Liver (tissue), 8 donors: ENCODE measurements at regions not wholly inside any gene's neighbourhood (a gene's known extent, or its start where the extent isn't known, plus 50 kb on each side); places are given as distances from the start of the nearest gene placed in this dataset.

ENCODE experiments used
- DNase-seq: peaks from one replicate; pipeline ENCODE4 v3.0.0-alpha.2; 2017; ENCODE audit warnings: low spot score
- H3K27ac ChIP-seq, 2 donors: one replicate each; pipeline ENCODE4 v1.7.0; 2013; ENCODE audit warnings: inconsistent platforms in 2 of 2, low read length in 2 of 2, control low read depth in 1 of 2, low read depth in 1 of 2, mild to moderate bottlenecking in 1 of 2
- H3K27me3 ChIP-seq, 4 donors: one replicate each; pipeline versions ENCODE4 v1.6.1 to v1.7.0; 2013; ENCODE audit warnings: low read length in 3 of 4, inconsistent platforms in 1 of 4, mild to moderate bottlenecking in 1 of 4, moderate library complexity in 1 of 4; ENCODE audit not compliant: control insufficient read depth in 4 of 4, insufficient read depth in 4 of 4
- H3K36me3 ChIP-seq, 4 donors: one replicate each; pipeline versions ENCODE4 v1.6.1 to v1.7.0; 2013; ENCODE audit warnings: low read length in 3 of 4, mild to moderate bottlenecking in 3 of 4, low read depth in 1 of 4, moderate library complexity in 1 of 4; ENCODE audit not compliant: control insufficient read depth in 4 of 4, insufficient read depth in 3 of 4
- H3K4me1 ChIP-seq, 4 donors: one replicate each; pipeline versions ENCODE4 v1.6.1 to v1.7.0; 2013; ENCODE audit warnings: low read length in 3 of 4, mild to moderate bottlenecking in 3 of 4, moderate library complexity in 1 of 4; ENCODE audit not compliant: control insufficient read depth in 4 of 4, insufficient read depth in 4 of 4
- H3K4me3 ChIP-seq, 3 donors: one replicate each; pipeline versions ENCODE4 v1.6.1 to v1.7.0; 2013; ENCODE audit warnings: low read length in 3 of 3, control low read depth in 1 of 3, low read depth in 1 of 3, mild to moderate bottlenecking in 1 of 3
- H3K9ac ChIP-seq, 2 donors: one replicate each; pipeline ENCODE4 v1.7.0; 2013; ENCODE audit warnings: low read length in 2 of 2, mild to moderate bottlenecking in 2 of 2, moderate library complexity in 2 of 2, control low read depth in 1 of 2, low read depth in 1 of 2
- H3K9me3 ChIP-seq, 4 donors: one replicate each; pipeline versions ENCODE4 v1.6.1 to v1.7.0; 2013; ENCODE audit warnings: low read length in 3 of 4; ENCODE audit not compliant: control insufficient read depth in 4 of 4
- CTCF ChIP-seq: fragments of 150-350 bp; IDR thresholded peaks from 2 replicates; pipeline ENCODE4 v1.5.1; 2017; ENCODE audit warnings: improper control_type of control experiment, low read depth, low read length; ENCODE audit not compliant: missing input control
- EGR1 ChIP-seq, 2 donors: IDR thresholded peaks; 2 replicates each; pipeline ENCODE4 v1.6.1; 2016 to 2018; ENCODE audit warnings: antibody characterized with exemption in 2 of 2, low read depth in 2 of 2
- FOXA1 ChIP-seq: IDR thresholded peaks from 2 replicates; pipeline ENCODE4 v1.6.1; 2016; ENCODE audit warnings: antibody characterized with exemption
- FOXA2 ChIP-seq: IDR thresholded peaks from 2 replicates; pipeline ENCODE4 v1.6.1; 2016; ENCODE audit warnings: antibody characterized with exemption
- GABPA ChIP-seq, 2 donors: IDR thresholded peaks in 1 of 2; conservative IDR thresholded peaks in 1 of 2; 2 replicates each; pipeline ENCODE4 v1.6.1; 2016; ENCODE audit warnings: antibody characterized with exemption in 2 of 2, mild to moderate bottlenecking in 1 of 2, moderate library complexity in 1 of 2
- HNF4A ChIP-seq, 2 donors: conservative IDR thresholded peaks; 2 replicates each; pipeline ENCODE4 v1.6.1; 2016; ENCODE audit warnings: antibody characterized with exemption in 2 of 2, mild to moderate bottlenecking in 2 of 2
- HNF4G ChIP-seq: IDR thresholded peaks from 2 replicates; pipeline ENCODE4 v1.6.1; 2016; ENCODE audit warnings: antibody characterized with exemption
- JUND ChIP-seq, 2 donors: IDR thresholded peaks; 2 replicates each; pipeline ENCODE4 v1.6.1; 2016; ENCODE audit warnings: antibody characterized with exemption in 2 of 2
- MAX ChIP-seq: IDR thresholded peaks from 2 replicates; pipeline ENCODE4 v1.6.1; 2016; ENCODE audit warnings: antibody characterized with exemption
- NR2F2 ChIP-seq: IDR thresholded peaks from 2 replicates; pipeline ENCODE4 v1.6.1; 2016; ENCODE audit warnings: antibody characterized with exemption
- RAD21 ChIP-seq, 2 donors: IDR thresholded peaks; 2 replicates each; pipeline ENCODE4 v1.6.1; 2016; ENCODE audit warnings: antibody characterized with exemption in 2 of 2, mild to moderate bottlenecking in 2 of 2
- REST ChIP-seq: IDR thresholded peaks from 2 replicates; pipeline ENCODE4 v1.6.1; 2016; ENCODE audit warnings: antibody characterized with exemption, mild to moderate bottlenecking
- RXRA ChIP-seq, 2 donors: IDR thresholded peaks; 2 replicates each; pipeline ENCODE4 v1.6.1; 2017 to 2018; ENCODE audit warnings: antibody characterized with exemption in 2 of 2, mild to moderate bottlenecking in 1 of 2
- SP1 ChIP-seq: IDR thresholded peaks from 2 replicates; pipeline ENCODE4 v1.6.1; 2018; ENCODE audit warnings: antibody characterized with exemption, mild to moderate bottlenecking
- TAF1 ChIP-seq: conservative IDR thresholded peaks from 2 replicates; pipeline ENCODE4 v1.6.1; 2016; ENCODE audit warnings: antibody characterized with exemption, mild to moderate bottlenecking
- YY1 ChIP-seq: IDR thresholded peaks from 2 replicates; pipeline ENCODE4 v1.6.1; 2016; ENCODE audit warnings: antibody characterized with exemption, mild to moderate bottlenecking
- WGBS: extraction: QIAGEN DNeasy Blood & Tissue Kit; methylation state at CpG from one replicate; pipeline ENCODE4 v1.1.7; 2013; 5-methylcytosine and 5-hydroxymethylcytosine counted together
- TF ChIP-seq, protein P1 (sequence below): IDR thresholded peaks from 2 replicates; pipeline ENCODE4 v1.6.1; 2016; ENCODE audit warnings: antibody characterized with exemption
- TF ChIP-seq, protein P2 (sequence below): IDR thresholded peaks from 2 replicates; pipeline ENCODE4 v1.6.1; 2016; ENCODE audit warnings: antibody characterized with exemption
- donor health status: healthy.
- donor health status: healthy.
- donor health status: healthy.
- donor health status: healthy.
- donor health status: healthy.

DNA sequence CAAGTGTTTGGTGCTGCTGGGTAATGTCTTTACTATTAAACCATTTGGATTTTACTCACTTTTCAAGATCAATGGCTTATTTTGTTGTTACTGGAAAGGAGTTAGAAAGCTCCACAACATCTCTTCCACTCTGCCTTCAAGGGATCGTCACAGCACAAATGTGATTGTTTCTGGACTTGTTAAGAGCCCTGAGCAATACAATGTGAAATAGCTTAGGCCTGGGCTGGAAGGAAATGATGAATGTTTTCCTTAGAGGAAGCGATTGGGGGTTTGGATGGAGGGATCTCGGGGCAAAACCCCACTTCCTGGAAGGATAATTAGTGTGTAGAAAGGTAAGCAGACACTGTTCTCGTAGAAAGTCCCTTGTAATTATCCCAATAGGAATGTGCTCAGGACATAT, 59.3 kb upstream of the MYO10 start:
- no peak overlapping the region for H3K27ac ChIP-seq
- no peak overlapping the region for H3K9ac ChIP-seq
- no peak for DNase-seq
- no peak overlapping the region for H3K4me3 ChIP-seq
- no peak for TF ChIP-seq FOXA2
- no peak for TF ChIP-seq SP1
- TF ChIP-seq REST: no peak
- no peak for TF ChIP-seq HNF4G
- TF ChIP-seq, protein P1, sequence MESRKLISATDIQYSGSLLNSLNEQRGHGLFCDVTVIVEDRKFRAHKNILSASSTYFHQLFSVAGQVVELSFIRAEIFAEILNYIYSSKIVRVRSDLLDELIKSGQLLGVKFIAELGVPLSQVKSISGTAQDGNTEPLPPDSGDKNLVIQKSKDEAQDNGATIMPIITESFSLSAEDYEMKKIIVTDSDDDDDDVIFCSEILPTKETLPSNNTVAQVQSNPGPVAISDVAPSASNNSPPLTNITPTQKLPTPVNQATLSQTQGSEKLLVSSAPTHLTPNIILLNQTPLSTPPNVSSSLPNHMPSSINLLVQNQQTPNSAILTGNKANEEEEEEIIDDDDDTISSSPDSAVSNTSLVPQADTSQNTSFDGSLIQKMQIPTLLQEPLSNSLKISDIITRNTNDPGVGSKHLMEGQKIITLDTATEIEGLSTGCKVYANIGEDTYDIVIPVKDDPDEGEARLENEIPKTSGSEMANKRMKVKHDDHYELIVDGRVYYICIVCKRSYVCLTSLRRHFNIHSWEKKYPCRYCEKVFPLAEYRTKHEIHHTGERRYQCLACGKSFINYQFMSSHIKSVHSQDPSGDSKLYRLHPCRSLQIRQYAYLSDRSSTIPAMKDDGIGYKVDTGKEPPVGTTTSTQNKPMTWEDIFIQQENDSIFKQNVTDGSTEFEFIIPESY: no peak
- no peak for TF ChIP-seq CTCF
- no peak for TF ChIP-seq FOXA1
- TF ChIP-seq RAD21 (IDR thresholded peaks at IDR 0.05): no peak
- TF ChIP-seq, protein P2, sequence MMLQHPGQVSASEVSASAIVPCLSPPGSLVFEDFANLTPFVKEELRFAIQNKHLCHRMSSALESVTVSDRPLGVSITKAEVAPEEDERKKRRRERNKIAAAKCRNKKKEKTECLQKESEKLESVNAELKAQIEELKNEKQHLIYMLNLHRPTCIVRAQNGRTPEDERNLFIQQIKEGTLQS: no peak
- no peak for TF ChIP-seq TAF1
- no peak for TF ChIP-seq JUND (IDR thresholded peaks at IDR 0.05)
- TF ChIP-seq NR2F2: no peak
- no peak for TF ChIP-seq RXRA (IDR thresholded peaks at IDR 0.05)
- TF ChIP-seq MAX: no peak
- no peak for TF ChIP-seq YY1
- TF ChIP-seq HNF4A (conservative IDR thresholded peaks at IDR 0.05): no peak
- TF ChIP-seq GABPA (IDR thresholded peaks at IDR 0.05 in 1 of 2, conservative IDR thresholded peaks at IDR 0.05 in 1 of 2): no peak
- no peak for TF ChIP-seq EGR1 (IDR thresholded peaks at IDR 0.05; ENCODE audit: low read depth in 2 of 2)
- WGBS: 75% methylated on average over 4 of the region's 4 CpGs
- no peaks in the 10 kb centered on the region for H3K9me3 ChIP-seq
- H3K36me3 ChIP-seq: no peaks in the 10 kb centered on the region
- H3K4me1 ChIP-seq: no peaks in the 10 kb centered on the region
- H3K27me3 ChIP-seq: no peaks in the 10 kb centered on the region
